ENCODE measurements at regions not wholly inside any gene's neighbourhood (a gene's known extent, or its start where the extent isn't known, plus 50 kb on each side); places are given as distances from the start of the nearest gene placed in this dataset.

- Histone ChIP-seq H3K27ac (no peak overlapping the region), H3K4me1 (ENCODE audit: control insufficient read depth in 1 of 2, low read depth in 2 of 2) (no peaks in the 10 kb centered on the region), H3K27me3 (replicated peaks; ENCODE audit: insufficient read depth) (no peaks in the 10 kb centered on the region), H3K9me3 (no peaks in the 10 kb centered on the region), H3K36me3 (no peaks in the 10 kb centered on the region), H3K4me3 (no peak overlapping the region)
- DNase-seq (ENCODE audit: low spot score), result no peak
- no peak for ATAC-seq (ENCODE audit: insufficient number of reproducible peaks, low FRiP score, low read depth)
- TF ChIP-seq CTCF (IDR thresholded peaks at IDR 0.05), result no peak
Observed at GRCh38 chr5:8314965-8315364, 446.0 kb downstream of the MTRR start.

GRCh38 chr5:8316608-8317280 lies 447.8 kb downstream of the MTRR start:
- ATAC-seq (ENCODE audit: insufficient number of reproducible peaks, low FRiP score, low read depth) (no peak), DNase-seq (ENCODE audit: low spot score) (no peak)
- H3K4me1 ChIP-seq (ENCODE audit: control insufficient read depth in 1 of 2, low read depth in 2 of 2), result no peaks in the 10 kb centered on the region

GRCh38 chr5:8317335-8317734 lies 448.4 kb downstream of the MTRR start:
- no peak for TF ChIP-seq CTCF (IDR thresholded peaks at IDR 0.05)
- no peak overlapping the region for H3K4me3 ChIP-seq
- H3K4me1 ChIP-seq (ENCODE audit: control insufficient read depth in 1 of 2, low read depth in 2 of 2), result no peaks in the 10 kb centered on the region
- no peaks in the 10 kb centered on the region for H3K36me3 ChIP-seq
- H3K27me3 ChIP-seq (replicated peaks; ENCODE audit: insufficient read depth), result no peaks in the 10 kb centered on the region
- no peaks in the 10 kb centered on the region for H3K9me3 ChIP-seq
- ATAC-seq (ENCODE audit: insufficient number of reproducible peaks, low FRiP score, low read depth), result no peak
- no peak for DNase-seq (ENCODE audit: low spot score)
- H3K27ac ChIP-seq, result no peak overlapping the region

More at GRCh38 chr5:8316608-8317280, 447.8 kb downstream of the MTRR start:
- no peaks in the 10 kb centered on the region for H3K27me3 ChIP-seq (replicated peaks; ENCODE audit: insufficient read depth)
- H3K27ac ChIP-seq, result no peak overlapping the region
- no peak for TF ChIP-seq CTCF (IDR thresholded peaks at IDR 0.05)
- no peaks in the 10 kb centered on the region for H3K9me3 ChIP-seq
- no peaks in the 10 kb centered on the region for H3K36me3 ChIP-seq
- no peak overlapping the region for H3K4me3 ChIP-seq

- no peak overlapping the region for H3K27ac ChIP-seq
- no peaks in the 10 kb centered on the region for H3K27me3 ChIP-seq (replicated peaks; ENCODE audit: insufficient read depth)
- no peaks in the 10 kb centered on the region for H3K9me3 ChIP-seq
- DNase-seq (ENCODE audit: low spot score) (no peak), ATAC-seq (ENCODE audit: insufficient number of reproducible peaks, low FRiP score, low read depth) (no peak)
- no peaks in the 10 kb centered on the region for H3K4me1 ChIP-seq (ENCODE audit: control insufficient read depth in 1 of 2, low read depth in 2 of 2)
- H3K4me3 ChIP-seq, result no peak overlapping the region
- TF ChIP-seq CTCF (IDR thresholded peaks at IDR 0.05), result no peak
- no peaks in the 10 kb centered on the region for H3K36me3 ChIP-seq
Observed at GRCh38 chr5:8320244-8320643, 451.3 kb downstream of the MTRR start.

- H3K36me3 ChIP-seq, result no peaks in the 10 kb centered on the region
- no peak overlapping the region for H3K4me3 ChIP-seq
- no peak overlapping the region for H3K27ac ChIP-seq
- DNase-seq (ENCODE audit: low spot score) (no peak), ATAC-seq (ENCODE audit: insufficient number of reproducible peaks, low FRiP score, low read depth) (no peak)
- no peak for TF ChIP-seq CTCF (IDR thresholded peaks at IDR 0.05)
- H3K9me3 ChIP-seq, result no peaks in the 10 kb centered on the region
- H3K27me3 ChIP-seq (replicated peaks; ENCODE audit: insufficient read depth), result no peaks in the 10 kb centered on the region
- no peaks in the 10 kb centered on the region for H3K4me1 ChIP-seq (ENCODE audit: control insufficient read depth in 1 of 2, low read depth in 2 of 2)
Observed at GRCh38 chr5:8321272-8321671, 452.3 kb downstream of the MTRR start.

All from thoracic aorta (tissue), 2 donors.